BE2C (cell line): ENCODE measurements at regions not wholly inside any gene's neighbourhood (a gene's known extent, or its start where the extent isn't known, plus 50 kb on each side); places are given as distances from the start of the nearest gene placed in this dataset.

Source experiments
- DNase-seq: peaks from one replicate; pipeline ENCODE4 v3.0.0-alpha.2; 2020
- H3K27me3 ChIP-seq: fragments of 250-450 bp; sonication (Bioruptor Pico); 2 replicates; pipeline ENCODE4 v1.5.1; 2020; ENCODE audit warnings: mild to moderate bottlenecking
- H3K36me3 ChIP-seq: fragments of 250-450 bp; sonication (Bioruptor Pico); 2 replicates; pipeline ENCODE4 v1.5.1; 2020; ENCODE audit warnings: mild to moderate bottlenecking
- H3K4me1 ChIP-seq: fragments of 250-450 bp; sonication (Bioruptor Pico); 2 replicates; pipeline ENCODE4 v1.5.1; 2020
- H3K4me3 ChIP-seq: 2 replicates; pipeline ENCODE4 v1.5.1; 2011; ENCODE audit warnings: low read depth, low read length
- H3K9me3 ChIP-seq: fragments of 250-450 bp; sonication (Bioruptor Pico); 2 replicates; pipeline ENCODE4 v1.5.1; 2020
- TF ChIP-seq, protein P1 (sequence below): IDR thresholded peaks from 2 replicates; pipeline ENCODE4 v1.5.1; 2012; ENCODE audit warnings: mild to moderate bottlenecking, low read depth, low read length

DNA sequence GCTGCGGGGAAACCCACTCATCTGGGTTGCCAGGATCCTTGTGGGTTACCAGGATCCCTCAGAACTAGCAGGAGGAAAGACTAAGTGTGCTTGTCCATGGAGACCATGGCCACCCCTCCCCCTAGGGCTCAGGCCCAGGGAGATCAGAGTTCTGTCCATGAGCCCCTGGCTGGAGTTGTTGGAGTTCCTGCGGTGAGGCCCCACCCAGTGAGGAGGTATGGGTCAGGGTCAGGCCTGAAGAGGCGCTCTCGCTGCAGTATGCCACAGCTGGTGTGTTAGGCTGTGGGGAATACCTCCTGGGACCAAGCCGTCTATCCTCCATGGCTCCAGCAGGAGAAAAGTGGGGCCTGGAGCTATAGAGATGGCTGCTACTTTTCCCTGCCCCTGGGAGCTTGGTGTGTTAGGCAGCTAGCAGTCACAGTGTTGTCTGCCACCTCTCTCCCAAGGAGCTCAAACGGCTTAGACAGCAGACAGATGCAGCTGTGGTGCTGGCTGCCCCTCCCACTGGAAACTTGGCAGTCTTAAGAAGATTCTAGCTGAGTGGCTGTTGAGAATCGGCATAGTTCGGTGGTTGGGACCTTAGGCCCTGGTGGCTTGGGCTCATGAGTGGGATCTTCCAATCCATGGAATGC is 240.3 kb upstream of the CELF4 start:
- Histone ChIP-seq H3K4me1 (no peaks in the 10 kb centered on the region), H3K36me3 (no peaks in the 10 kb centered on the region), H3K27me3 (no peaks in the 10 kb centered on the region), H3K9me3 (no peaks in the 10 kb centered on the region), H3K4me3 (no peak overlapping the region)
- TF ChIP-seq, protein P1, sequence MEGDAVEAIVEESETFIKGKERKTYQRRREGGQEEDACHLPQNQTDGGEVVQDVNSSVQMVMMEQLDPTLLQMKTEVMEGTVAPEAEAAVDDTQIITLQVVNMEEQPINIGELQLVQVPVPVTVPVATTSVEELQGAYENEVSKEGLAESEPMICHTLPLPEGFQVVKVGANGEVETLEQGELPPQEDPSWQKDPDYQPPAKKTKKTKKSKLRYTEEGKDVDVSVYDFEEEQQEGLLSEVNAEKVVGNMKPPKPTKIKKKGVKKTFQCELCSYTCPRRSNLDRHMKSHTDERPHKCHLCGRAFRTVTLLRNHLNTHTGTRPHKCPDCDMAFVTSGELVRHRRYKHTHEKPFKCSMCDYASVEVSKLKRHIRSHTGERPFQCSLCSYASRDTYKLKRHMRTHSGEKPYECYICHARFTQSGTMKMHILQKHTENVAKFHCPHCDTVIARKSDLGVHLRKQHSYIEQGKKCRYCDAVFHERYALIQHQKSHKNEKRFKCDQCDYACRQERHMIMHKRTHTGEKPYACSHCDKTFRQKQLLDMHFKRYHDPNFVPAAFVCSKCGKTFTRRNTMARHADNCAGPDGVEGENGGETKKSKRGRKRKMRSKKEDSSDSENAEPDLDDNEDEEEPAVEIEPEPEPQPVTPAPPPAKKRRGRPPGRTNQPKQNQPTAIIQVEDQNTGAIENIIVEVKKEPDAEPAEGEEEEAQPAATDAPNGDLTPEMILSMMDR: no peak
- no peak for DNase-seq

DNA sequence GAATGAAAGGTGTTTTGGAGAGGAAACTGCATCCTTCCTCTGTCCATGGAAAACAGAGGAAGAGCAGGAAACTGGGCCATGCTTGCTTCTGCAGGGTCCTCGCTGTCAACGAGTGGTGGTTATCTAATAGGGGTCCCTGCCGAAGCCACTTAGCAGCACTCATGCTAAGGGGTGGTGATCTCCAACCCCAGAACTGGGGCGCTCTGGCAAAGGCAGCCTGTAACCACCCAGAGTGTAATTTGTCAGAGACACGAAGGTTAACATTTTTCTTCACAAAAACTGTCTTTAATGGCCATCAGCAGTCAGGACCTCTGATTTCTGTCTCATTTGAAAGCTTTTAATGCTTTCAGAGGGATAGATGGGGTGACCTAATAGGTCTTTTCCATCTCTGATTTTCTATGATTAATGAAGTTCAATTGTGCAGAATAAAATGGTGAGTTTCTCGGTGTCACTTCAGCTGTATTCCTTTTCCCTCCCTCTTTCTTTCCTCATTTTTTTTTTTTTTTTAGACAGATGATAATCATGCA is 231.3 kb upstream of the CELF4 start:
- H3K27me3 ChIP-seq: no peaks in the 10 kb centered on the region
- H3K4me1 ChIP-seq: no peaks in the 10 kb centered on the region
- H3K36me3 ChIP-seq: no peaks in the 10 kb centered on the region
- DNase-seq: no peak
- no peaks in the 10 kb centered on the region for H3K9me3 ChIP-seq
- TF ChIP-seq, protein P1: no peak
- H3K4me3 ChIP-seq: no peak overlapping the region

DNA sequence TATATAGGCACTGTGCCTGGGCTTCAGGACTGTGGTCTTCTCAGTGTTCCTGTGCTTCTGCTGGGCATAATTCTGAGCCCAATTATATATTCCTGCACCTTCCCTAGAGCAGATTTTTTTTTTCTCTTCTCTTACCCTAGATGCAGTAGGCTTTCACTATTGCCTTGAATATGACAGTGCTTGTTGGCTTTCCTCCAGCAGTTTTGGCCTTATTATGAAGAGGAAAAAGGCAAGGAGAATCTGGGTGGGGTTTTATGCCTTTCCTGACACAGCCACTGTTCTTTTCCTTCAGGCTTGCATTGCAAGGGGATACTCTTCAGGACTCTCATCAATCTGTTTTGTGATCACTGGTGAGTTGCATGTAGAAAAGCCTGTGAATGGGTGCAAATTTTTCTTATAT is 221.9 kb upstream of the CELF4 start:
- H3K27me3 ChIP-seq: no peaks in the 10 kb centered on the region
- no peak overlapping the region for H3K4me3 ChIP-seq
- H3K9me3 ChIP-seq: no peaks in the 10 kb centered on the region
- no peaks in the 10 kb centered on the region for H3K36me3 ChIP-seq
- TF ChIP-seq, protein P1: no peak
- H3K4me1 ChIP-seq: no peaks in the 10 kb centered on the region
- DNase-seq: no peak

DNA sequence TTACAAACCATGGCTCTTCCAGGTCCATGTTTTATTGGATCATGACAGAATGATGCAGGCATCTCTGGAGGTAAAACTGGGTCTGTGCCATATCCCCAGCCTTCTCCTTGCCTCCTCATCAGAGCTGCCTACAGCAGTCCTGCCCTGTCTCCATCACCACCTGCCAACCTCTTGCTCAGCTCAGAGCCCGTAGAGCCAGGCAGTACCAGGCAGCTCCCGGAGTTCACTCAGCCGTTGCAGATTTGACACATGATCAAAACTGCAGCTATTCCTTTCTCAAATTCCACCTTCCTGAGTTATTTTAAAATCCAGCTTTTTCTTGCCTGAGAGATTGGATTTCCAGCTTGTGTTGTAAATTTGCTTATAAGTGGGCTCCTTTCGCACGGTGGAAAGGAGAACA is 218.2 kb upstream of the CELF4 start:
- TF ChIP-seq, protein P1: no peak

DNA sequence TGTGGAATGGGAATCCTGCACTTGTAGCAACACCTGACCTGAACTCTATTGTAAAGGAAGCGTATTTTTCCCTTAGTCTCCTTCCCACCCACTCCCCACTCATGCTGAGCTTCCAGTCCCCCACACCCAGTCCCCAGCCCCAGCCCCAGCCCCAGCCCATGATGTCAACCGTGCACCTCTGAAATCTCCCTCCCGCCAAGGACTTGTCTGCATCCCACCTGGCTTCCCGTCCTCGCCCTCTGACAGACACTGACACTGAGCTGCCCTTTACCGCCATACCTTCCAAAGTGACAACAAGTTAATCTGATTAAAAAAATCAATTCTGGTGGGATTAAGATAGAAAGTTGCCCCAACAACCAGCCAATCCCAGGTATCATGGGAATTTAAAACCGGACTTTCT is 213.6 kb upstream of the CELF4 start:
- H3K27me3 ChIP-seq: no peaks in the 10 kb centered on the region
- TF ChIP-seq, protein P1: no peak
- no peaks in the 10 kb centered on the region for H3K4me1 ChIP-seq
- no peak for DNase-seq
- no peak overlapping the region for H3K4me3 ChIP-seq
- H3K9me3 ChIP-seq: no peaks in the 10 kb centered on the region
- no peaks in the 10 kb centered on the region for H3K36me3 ChIP-seq

More for the DNA sequence above, 218.2 kb upstream of the CELF4 start:
- Histone ChIP-seq H3K36me3 (no peaks in the 10 kb centered on the region), H3K9me3 (no peaks in the 10 kb centered on the region), H3K4me3 (no peak overlapping the region), H3K27me3 (no peaks in the 10 kb centered on the region), H3K4me1 (no peaks in the 10 kb centered on the region)
- no peak for DNase-seq

DNA sequence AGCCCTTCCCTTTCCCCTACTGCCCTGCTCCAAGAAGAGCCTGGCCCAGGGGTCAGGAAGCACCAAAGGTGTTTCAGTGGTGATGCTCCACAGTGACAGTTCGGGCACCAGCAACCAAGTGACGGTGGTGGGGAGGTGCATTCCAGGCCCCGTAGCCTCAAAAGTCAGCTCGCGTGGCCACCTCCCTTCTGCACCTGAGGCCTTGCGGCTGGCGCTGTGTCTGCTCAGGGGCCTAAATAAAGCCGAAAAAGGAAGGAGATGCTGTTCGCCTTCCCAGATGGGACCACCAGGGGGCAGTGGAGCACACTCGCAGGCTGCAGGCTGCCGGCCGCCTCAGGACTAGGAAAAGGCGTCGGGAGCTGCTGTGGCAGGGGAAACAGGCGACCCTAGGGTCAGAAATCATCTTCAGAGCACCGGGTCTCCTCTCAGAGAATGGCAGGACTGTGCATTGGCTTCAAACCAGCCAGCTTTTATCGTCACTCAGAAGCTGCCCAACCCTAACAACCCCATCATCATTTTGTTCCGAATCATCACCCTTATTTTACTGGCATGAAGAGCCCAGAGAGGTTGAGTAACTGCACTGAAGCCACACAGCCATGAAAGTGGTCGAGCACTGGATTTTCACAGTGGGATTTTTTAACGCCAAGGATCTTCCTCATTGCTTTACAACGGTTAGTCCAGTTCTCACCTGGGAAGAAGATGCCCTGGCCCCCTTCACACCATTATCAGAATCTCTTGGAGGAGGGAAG is 213.0 kb upstream of the CELF4 start:
- Histone ChIP-seq H3K9me3 (no peaks in the 10 kb centered on the region), H3K4me1 (no peaks in the 10 kb centered on the region), H3K36me3 (no peaks in the 10 kb centered on the region), H3K4me3 (no peak overlapping the region), H3K27me3 (no peaks in the 10 kb centered on the region)
- peak; percentile 73 for DNase-seq
- TF ChIP-seq, protein P1: peak; percentile 74
